NOMO-1 (cell line): ENCODE measurements at regions not wholly inside any gene's neighbourhood (a gene's known extent, or its start where the extent isn't known, plus 50 kb on each side); places are given as distances from the start of the nearest gene placed in this dataset.
"Not testable (repeated sequence)": the region's sequence is repeated elsewhere in the genome, so short reads cannot be mapped to it uniquely, and the experiment has no call there.

Source experiments
- DNase-seq, 2 experiments: peaks; one replicate each; lab custom pipeline; 2025; ENCODE audit not compliant: unreplicated experiment in 2 of 2; lab: John Stamatoyannopoulos, UW

GRCh38 chr9:118677936-118678653 is 691.1 kb downstream of the BRINP1 start:
- DNase-seq: not testable (repeated sequence)

GRCh38 chr9:118686959-118687358 is 682.3 kb downstream of the BRINP1 start:
- no peak for DNase-seq

GRCh38 chr9:118689280-118689679 is 680.0 kb downstream of the BRINP1 start:
- DNase-seq: no peak

GRCh38 chr9:118692613-118693012 is 676.6 kb downstream of the BRINP1 start:
- no peak for DNase-seq

- no peak for DNase-seq
Measured at GRCh38 chr9:118693645-118694044, 675.6 kb downstream of the BRINP1 start.

GRCh38 chr9:118695249-118695648 is 674.0 kb downstream of the BRINP1 start:
- DNase-seq: not testable (repeated sequence)

- no peak for DNase-seq
Measured at GRCh38 chr9:118701985-118702384, 667.2 kb downstream of the BRINP1 start.

- DNase-seq: no peak
Measured at GRCh38 chr9:118711843-118712242, 657.4 kb downstream of the BRINP1 start.

- DNase-seq: no peak
Measured at GRCh38 chr9:118721276-118721675, 648.0 kb downstream of the BRINP1 start.

- DNase-seq: no peak
Measured at GRCh38 chr9:118721923-118722322, 647.3 kb downstream of the BRINP1 start.

GRCh38 chr9:118729981-118730380 is 639.3 kb downstream of the BRINP1 start:
- no peak for DNase-seq

GRCh38 chr9:118732998-118733397 is 636.2 kb downstream of the BRINP1 start:
- no peak for DNase-seq

- no peak for DNase-seq
Measured at GRCh38 chr9:118734696-118735095, 634.5 kb downstream of the BRINP1 start.

GRCh38 chr9:118736406-118736805 is 632.8 kb downstream of the BRINP1 start:
- no peak for DNase-seq

GRCh38 chr9:118751077-118751847 is 618.0 kb downstream of the BRINP1 start:
- no peak for DNase-seq

- DNase-seq: no peak
Measured at GRCh38 chr9:118751848-118752223, 617.4 kb downstream of the BRINP1 start.

GRCh38 chr9:118761016-118761790 is 608.0 kb downstream of the BRINP1 start:
- no peak for DNase-seq

- no peak for DNase-seq
Measured at GRCh38 chr9:118767571-118767970, 601.7 kb downstream of the BRINP1 start.

- no peak for DNase-seq
Measured at GRCh38 chr9:118782790-118783463, 586.3 kb downstream of the BRINP1 start.

- no peak for DNase-seq
Measured at GRCh38 chr9:118784033-118784432, 585.2 kb downstream of the BRINP1 start.

GRCh38 chr9:118785456-118785855 is 583.8 kb downstream of the BRINP1 start:
- no peak for DNase-seq
